Uterus (tissue), 2 donors: ENCODE measurements at regions not wholly inside any gene's neighbourhood (a gene's known extent, or its start where the extent isn't known, plus 50 kb on each side); places are given as distances from the start of the nearest gene placed in this dataset.

Experiments
- POLR2A ChIP-seq, 2 donors: fragments of 450-650 bp; IDR thresholded peaks; one replicate each; pipeline ENCODE4 v1.6.1; 2016; ENCODE audit warnings: antibody characterized with exemption in 2 of 2, mild to moderate bottlenecking in 1 of 2, moderate library complexity in 1 of 2
- TF ChIP-seq, protein P1 (sequence below), 4 experiments: fragments of 200-600 bp in 2 of 4; fragments of 450-650 bp in 2 of 4; sonication (generic) in 2 of 4; IDR thresholded peaks; one replicate each; pipeline ENCODE4 v1.5.1; 2016 to 2019; ENCODE audit warnings: antibody characterized with exemption in 4 of 4, mild to moderate bottlenecking in 2 of 4, moderate library complexity in 1 of 4

DNA sequence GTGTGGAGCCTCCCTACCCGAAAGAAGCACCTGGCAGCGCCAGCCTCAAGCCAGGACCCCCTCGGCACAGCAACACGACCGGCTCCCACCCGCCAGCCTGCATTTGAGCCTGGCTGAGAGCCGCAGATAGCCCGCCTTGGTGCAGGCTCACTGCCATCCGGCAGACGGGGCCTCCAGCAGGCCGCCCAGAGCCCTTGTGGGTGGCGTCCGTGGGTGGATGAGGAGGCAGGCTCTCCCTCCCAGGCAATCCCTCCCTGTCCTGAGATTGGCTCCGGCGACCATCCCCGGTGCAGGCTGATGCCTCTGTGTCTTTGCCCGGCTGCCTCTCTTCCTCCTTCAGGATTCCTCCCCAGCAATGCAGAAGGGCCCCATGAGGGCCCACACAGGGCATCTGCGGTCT lies 1527.9 kb downstream of the BRD1 start:
- TF ChIP-seq, protein P1, sequence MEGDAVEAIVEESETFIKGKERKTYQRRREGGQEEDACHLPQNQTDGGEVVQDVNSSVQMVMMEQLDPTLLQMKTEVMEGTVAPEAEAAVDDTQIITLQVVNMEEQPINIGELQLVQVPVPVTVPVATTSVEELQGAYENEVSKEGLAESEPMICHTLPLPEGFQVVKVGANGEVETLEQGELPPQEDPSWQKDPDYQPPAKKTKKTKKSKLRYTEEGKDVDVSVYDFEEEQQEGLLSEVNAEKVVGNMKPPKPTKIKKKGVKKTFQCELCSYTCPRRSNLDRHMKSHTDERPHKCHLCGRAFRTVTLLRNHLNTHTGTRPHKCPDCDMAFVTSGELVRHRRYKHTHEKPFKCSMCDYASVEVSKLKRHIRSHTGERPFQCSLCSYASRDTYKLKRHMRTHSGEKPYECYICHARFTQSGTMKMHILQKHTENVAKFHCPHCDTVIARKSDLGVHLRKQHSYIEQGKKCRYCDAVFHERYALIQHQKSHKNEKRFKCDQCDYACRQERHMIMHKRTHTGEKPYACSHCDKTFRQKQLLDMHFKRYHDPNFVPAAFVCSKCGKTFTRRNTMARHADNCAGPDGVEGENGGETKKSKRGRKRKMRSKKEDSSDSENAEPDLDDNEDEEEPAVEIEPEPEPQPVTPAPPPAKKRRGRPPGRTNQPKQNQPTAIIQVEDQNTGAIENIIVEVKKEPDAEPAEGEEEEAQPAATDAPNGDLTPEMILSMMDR (IDR thresholded peaks at IDR 0.05): no peak
- no peak for TF ChIP-seq POLR2A (IDR thresholded peaks at IDR 0.05)
